CD4-positive, CD25-positive, alpha-beta regulatory T cell (primary cell): ENCODE measurements at regions not wholly inside any gene's neighbourhood (a gene's known extent, or its start where the extent isn't known, plus 50 kb on each side); places are given as distances from the start of the nearest gene placed in this dataset.

Source experiments
- ATAC-seq, 2 donors: fragments of 150-1000 bp; cut with Tn5 transposase; one replicate each; pipeline ENCODE4 v1.10.0; 2021; ENCODE audit warnings: low read depth in 2 of 2, moderate number of reproducible peaks in 2 of 2, moderate library complexity in 1 of 2
- DNase-seq, 3 donors: peaks; one replicate each; pipeline versions ENCODE4 v3.0.0 to v3.0.0-alpha.2; 2012 to 2022; ENCODE audit warnings: mixed read lengths in 1 of 3
- H3K27ac ChIP-seq: one replicate; pipeline ENCODE4 v1.7.0; 2013; ENCODE audit warnings: mild to moderate bottlenecking, low read length; ENCODE audit not compliant: insufficient read depth, poor library complexity, severe bottlenecking
- H3K27me3 ChIP-seq: one replicate; pipeline ENCODE4 v1.7.0; 2013; ENCODE audit warnings: low read length; ENCODE audit not compliant: control insufficient read depth, insufficient read depth
- H3K36me3 ChIP-seq: one replicate; pipeline ENCODE4 v1.7.0; 2013; ENCODE audit warnings: mild to moderate bottlenecking, low read length, moderate library complexity; ENCODE audit not compliant: control insufficient read depth, insufficient read depth
- H3K4me1 ChIP-seq: 2 replicates; pipeline ENCODE4 v1.7.0; 2013; ENCODE audit warnings: mild to moderate bottlenecking, low read length; ENCODE audit not compliant: insufficient read depth, control insufficient read depth, poor library complexity, severe bottlenecking
- H3K4me3 ChIP-seq: one replicate; pipeline ENCODE4 v1.7.0; 2013; ENCODE audit warnings: low read depth, mild to moderate bottlenecking, low read length, moderate library complexity
- H3K9me3 ChIP-seq, 2 experiments: 1 replicate in 1 of 2; 2 replicates in 1 of 2; pipeline ENCODE4 v1.7.0; 2013; ENCODE audit warnings: low read length in 2 of 2, mild to moderate bottlenecking in 1 of 2, moderate library complexity in 1 of 2; ENCODE audit not compliant: control insufficient read depth in 2 of 2
- H3K27ac Mint-ChIP-seq, 3 donors: one replicate each; pipeline ENCODE4 v1.8.0; 2020 to 2022; ENCODE audit warnings: mild to moderate bottlenecking in 3 of 3, mixed read lengths in 3 of 3, moderate library complexity in 2 of 3
- H3K27me3 Mint-ChIP-seq: one replicate; pipeline ENCODE4 v1.8.0; 2022; ENCODE audit warnings: mild to moderate bottlenecking, mixed read lengths
- H3K36me3 Mint-ChIP-seq: one replicate; pipeline ENCODE4 v1.8.0; 2020; ENCODE audit warnings: mixed read lengths
- H3K4me1 Mint-ChIP-seq, 4 donors: one replicate each; pipeline ENCODE4 v1.8.0; 2020 to 2022; ENCODE audit warnings: mixed read lengths in 4 of 4, mild to moderate bottlenecking in 1 of 4
- H3K4me3 Mint-ChIP-seq, 4 donors: one replicate each; pipeline ENCODE4 v1.8.0; 2020 to 2022; ENCODE audit warnings: mild to moderate bottlenecking in 4 of 4, mixed read lengths in 4 of 4, moderate library complexity in 3 of 4
- H3K9me3 Mint-ChIP-seq, 7 donors: one replicate each; pipeline ENCODE4 v1.8.0; 2020 to 2022; ENCODE audit warnings: mixed read lengths in 7 of 7, mild to moderate bottlenecking in 3 of 7, moderate library complexity in 2 of 7

GRCh38 chr2:47315475-47315874 is 53.6 kb upstream of the EPCAM start:
- no peaks in the 10 kb centered on the region for H3K4me1 ChIP-seq
- no peak overlapping the region for H3K27ac Mint-ChIP-seq
- no peaks in the 10 kb centered on the region for H3K4me1 Mint-ChIP-seq
- H3K27ac ChIP-seq, result no peak overlapping the region
- H3K27me3 ChIP-seq, result no peaks in the 10 kb centered on the region
- no peak for DNase-seq
- H3K27me3 Mint-ChIP-seq, result peaks cover 6% of the 10 kb centered on the region
- H3K4me3 Mint-ChIP-seq, result no peak overlapping the region
- no peak overlapping the region for H3K4me3 ChIP-seq
- H3K9me3 ChIP-seq, result no peaks in the 10 kb centered on the region
- H3K36me3 Mint-ChIP-seq, result no peaks in the 10 kb centered on the region
- no peaks in the 10 kb centered on the region for H3K36me3 ChIP-seq
- no peak for ATAC-seq
- no peaks in the 10 kb centered on the region for H3K9me3 Mint-ChIP-seq

- H3K9me3 Mint-ChIP-seq, result no peaks in the 10 kb centered on the region
- H3K27me3 Mint-ChIP-seq, result peaks cover 14% of the 10 kb centered on the region
- H3K4me1 ChIP-seq, result no peaks in the 10 kb centered on the region
- no peak overlapping the region for H3K27ac ChIP-seq
- H3K27me3 ChIP-seq, result no peaks in the 10 kb centered on the region
- H3K4me3 ChIP-seq, result no peak overlapping the region
- no peak overlapping the region for H3K4me3 Mint-ChIP-seq
- no peaks in the 10 kb centered on the region for H3K36me3 ChIP-seq
- no peak for ATAC-seq
- H3K9me3 ChIP-seq, result no peaks in the 10 kb centered on the region
- H3K36me3 Mint-ChIP-seq, result no peaks in the 10 kb centered on the region
- H3K27ac Mint-ChIP-seq, result no peak overlapping the region
- DNase-seq, result no peak
- H3K4me1 Mint-ChIP-seq, result no peaks in the 10 kb centered on the region
Observed at GRCh38 chr2:47313728-47314127, 55.4 kb upstream of the EPCAM start.

GRCh38 chr2:47313141-47313691 is 55.9 kb upstream of the EPCAM start:
- Histone ChIP-seq H3K36me3 (no peaks in the 10 kb centered on the region), H3K9me3 (no peaks in the 10 kb centered on the region), H3K4me3 (no peak overlapping the region), H3K27ac (no peak overlapping the region), H3K27me3 (no peaks in the 10 kb centered on the region), H3K4me1 (no peaks in the 10 kb centered on the region)
- Mint-ChIP-seq H3K4me1 (no peaks in the 10 kb centered on the region), H3K36me3 (no peaks in the 10 kb centered on the region), H3K9me3 (no peaks in the 10 kb centered on the region), H3K4me3 (no peak overlapping the region), H3K27me3 (peaks cover 14% of the 10 kb centered on the region), H3K27ac (no peak overlapping the region)
- ATAC-seq (no peak), DNase-seq (no peak)

DNA sequence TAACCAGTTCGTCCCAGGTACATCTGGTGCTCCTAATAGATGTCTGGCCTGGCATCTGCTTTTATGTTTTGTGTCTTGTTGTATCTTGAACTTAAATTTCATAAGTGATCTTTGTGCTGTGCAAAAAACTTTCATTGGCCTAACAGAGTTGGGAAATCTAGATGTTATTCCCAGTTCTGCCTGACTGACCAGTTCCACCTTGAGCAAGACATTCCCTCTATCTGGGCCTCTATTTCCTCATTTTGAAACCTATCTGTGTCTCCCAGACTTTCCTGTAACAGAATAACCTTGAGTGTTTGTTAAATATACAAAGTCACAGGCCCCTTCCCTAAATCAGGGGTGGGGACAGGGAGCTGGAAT is 56.6 kb upstream of the EPCAM start:
- no peaks in the 10 kb centered on the region for H3K36me3 Mint-ChIP-seq
- H3K9me3 ChIP-seq, result no peaks in the 10 kb centered on the region
- no peak overlapping the region for H3K4me3 Mint-ChIP-seq
- no peak for ATAC-seq
- no peak overlapping the region for H3K27ac ChIP-seq
- no peaks in the 10 kb centered on the region for H3K9me3 Mint-ChIP-seq
- no peaks in the 10 kb centered on the region for H3K4me1 Mint-ChIP-seq
- H3K4me1 ChIP-seq, result no peaks in the 10 kb centered on the region
- no peak overlapping the region for H3K27ac Mint-ChIP-seq
- H3K27me3 Mint-ChIP-seq, result peaks cover 14% of the 10 kb centered on the region
- no peaks in the 10 kb centered on the region for H3K36me3 ChIP-seq
- no peak for DNase-seq
- H3K27me3 ChIP-seq, result no peaks in the 10 kb centered on the region
- H3K4me3 ChIP-seq, result no peak overlapping the region

DNA sequence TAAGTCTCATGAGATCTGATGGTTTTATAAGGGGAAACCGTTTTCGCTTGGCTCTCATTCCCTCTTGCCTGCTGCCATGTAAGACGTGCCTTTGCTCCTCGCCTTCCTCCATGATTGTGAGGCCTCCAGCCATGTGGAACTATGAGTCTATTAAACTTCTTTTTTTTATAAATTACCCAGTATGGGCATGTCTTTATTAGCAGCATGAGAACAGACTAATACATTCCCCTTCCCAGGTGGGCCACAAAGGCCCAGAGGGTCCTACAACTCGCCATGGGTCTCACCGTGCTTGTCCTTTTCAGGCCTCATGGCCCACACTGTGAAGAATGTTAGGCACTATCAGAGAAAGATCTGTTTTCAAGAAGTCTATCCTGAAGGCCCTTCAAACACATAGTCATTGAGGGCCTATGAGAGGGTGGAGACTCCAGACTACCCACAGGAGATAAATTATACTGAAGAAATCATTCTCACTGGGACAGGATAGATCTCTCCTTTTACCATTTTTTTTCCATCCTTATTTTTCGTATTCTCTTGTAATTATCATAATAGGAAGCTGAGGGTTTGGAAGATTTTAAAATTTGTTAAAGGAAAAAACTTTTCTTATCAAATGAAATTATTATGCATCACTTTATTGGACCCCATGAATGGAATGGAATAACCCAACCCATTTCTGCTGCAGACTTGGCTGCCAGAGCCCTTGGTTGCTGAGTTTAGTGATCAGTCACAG is 57.2 kb upstream of the EPCAM start:
- H3K27ac Mint-ChIP-seq, result no peak overlapping the region
- ATAC-seq (no peak), DNase-seq (no peak)
- no peaks in the 10 kb centered on the region for H3K36me3 Mint-ChIP-seq
- no peaks in the 10 kb centered on the region for H3K4me1 Mint-ChIP-seq
- Histone ChIP-seq H3K36me3 (no peaks in the 10 kb centered on the region), H3K4me1 (no peaks in the 10 kb centered on the region), H3K27ac (no peak overlapping the region), H3K27me3 (no peaks in the 10 kb centered on the region), H3K9me3 (no peaks in the 10 kb centered on the region), H3K4me3 (no peak overlapping the region)
- H3K9me3 Mint-ChIP-seq, result no peaks in the 10 kb centered on the region
- no peak overlapping the region for H3K4me3 Mint-ChIP-seq
- H3K27me3 Mint-ChIP-seq, result peaks cover 14% of the 10 kb centered on the region

GRCh38 chr2:47310801-47311560 is 58.1 kb upstream of the EPCAM start:
- H3K4me3 Mint-ChIP-seq, result no peak overlapping the region
- H3K27ac ChIP-seq, result no peak overlapping the region

DNA sequence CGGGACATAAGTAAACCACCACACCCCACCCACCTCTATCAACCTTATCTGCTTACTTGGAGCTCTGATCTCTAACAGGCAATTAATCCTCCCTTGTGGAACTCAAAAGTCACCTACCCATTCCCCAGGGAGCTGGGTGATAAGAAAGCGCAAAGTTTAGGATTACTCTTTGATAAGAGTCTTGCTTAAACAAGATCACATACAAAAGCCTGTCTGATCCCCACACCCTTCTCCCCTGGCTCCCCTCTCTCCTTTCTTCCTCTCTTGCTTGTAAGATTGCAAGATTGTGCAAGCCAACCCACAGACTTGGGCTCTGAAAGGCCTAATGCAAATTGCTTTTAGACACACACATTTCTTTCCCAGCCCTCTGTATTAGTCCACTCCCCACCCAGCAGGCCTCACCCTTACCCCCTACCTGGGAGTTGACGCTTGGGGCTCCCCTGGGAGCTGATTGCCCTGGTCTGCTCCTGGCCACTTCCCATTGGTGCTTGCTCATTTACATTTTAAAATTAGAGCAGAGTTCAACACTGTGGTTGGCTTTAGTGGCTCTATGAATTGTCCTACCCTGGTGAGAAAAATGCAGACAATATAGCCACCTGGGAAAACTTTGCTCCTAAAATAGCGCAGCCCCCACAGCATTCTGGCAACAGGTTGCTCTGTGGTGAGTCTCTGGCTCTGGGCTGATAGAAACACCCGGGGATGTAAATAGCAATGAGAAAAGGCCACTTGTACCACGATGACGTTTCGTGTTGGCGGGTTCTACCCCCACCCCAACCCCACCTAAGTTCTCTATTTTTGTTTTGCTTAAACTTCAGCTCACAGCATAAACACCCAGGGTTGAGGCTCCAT is 58.9 kb upstream of the EPCAM start:
- H3K27me3 ChIP-seq, result no peaks in the 10 kb centered on the region
- ATAC-seq, result peak; percentile 35 to 38
- Mint-ChIP-seq H3K36me3 (no peaks in the 10 kb centered on the region), H3K4me1 (no peaks in the 10 kb centered on the region), H3K27me3 (peaks cover 23% of the 10 kb centered on the region), H3K4me3 (no peak overlapping the region), H3K27ac (peak overlapping the region in 1 of 3 donors; percentile 89), H3K9me3 (no peaks in the 10 kb centered on the region)
- H3K9me3 ChIP-seq, result no peaks in the 10 kb centered on the region
- DNase-seq, result no peak
- no peaks in the 10 kb centered on the region for H3K4me1 ChIP-seq
- H3K27ac ChIP-seq, result no peak overlapping the region
- H3K4me3 ChIP-seq, result no peak overlapping the region
- H3K36me3 ChIP-seq, result no peaks in the 10 kb centered on the region

More at GRCh38 chr2:47310801-47311560, 58.1 kb upstream of the EPCAM start:
- H3K9me3 ChIP-seq, result no peaks in the 10 kb centered on the region
- ATAC-seq (peak in 1 of 2 donors; percentile 23), DNase-seq (no peak)
- no peaks in the 10 kb centered on the region for H3K9me3 Mint-ChIP-seq
- no peaks in the 10 kb centered on the region for H3K27me3 ChIP-seq
- no peak overlapping the region for H3K27ac Mint-ChIP-seq
- H3K4me1 Mint-ChIP-seq, result no peaks in the 10 kb centered on the region
- no peaks in the 10 kb centered on the region for H3K4me1 ChIP-seq
- H3K4me3 ChIP-seq, result no peak overlapping the region
- H3K27me3 Mint-ChIP-seq, result peaks cover 19% of the 10 kb centered on the region
- no peaks in the 10 kb centered on the region for H3K36me3 ChIP-seq
- no peaks in the 10 kb centered on the region for H3K36me3 Mint-ChIP-seq
